ENCODE measurements at regions not wholly inside any gene's neighbourhood (a gene's known extent, or its start where the extent isn't known, plus 50 kb on each side); places are given as distances from the start of the nearest gene placed in this dataset.

DNA sequence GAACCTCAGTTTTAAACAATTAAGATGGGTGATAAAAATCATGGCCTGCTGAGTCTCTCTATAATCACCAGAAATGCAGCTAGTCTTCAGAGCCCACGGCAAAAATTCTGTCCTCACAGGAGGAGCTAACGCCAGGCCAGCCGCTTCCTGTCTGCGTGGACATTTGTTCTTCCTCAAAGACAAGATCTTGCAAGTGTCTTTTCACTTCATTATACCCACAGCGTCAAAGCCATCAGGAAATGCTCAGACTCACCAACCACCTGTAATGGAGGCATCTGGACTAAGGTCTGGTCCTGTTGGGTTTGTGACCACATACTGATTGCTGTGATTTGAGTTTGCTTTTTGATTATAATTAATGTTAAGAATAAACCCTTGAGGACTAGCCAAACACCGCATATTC, 473.8 kb upstream of the MC4R start:
- TF ChIP-seq CTCF (IDR thresholded peaks at IDR 0.05) (no peak), POLR2AphosphoS5 (IDR thresholded peaks at IDR 0.05; ENCODE audit: low read depth, low read length) (no peak)
